ENCODE measurements at regions not wholly inside any gene's neighbourhood (a gene's known extent, or its start where the extent isn't known, plus 50 kb on each side); places are given as distances from the start of the nearest gene placed in this dataset.

- intact Hi-C loops (cut with DNase I), result no loop called here
- no peak for DNase-seq (ENCODE audit: low spot score)
Observed at GRCh38 chr12:114998118-114998749, 314.3 kb upstream of the TBX3 start.

DNA sequence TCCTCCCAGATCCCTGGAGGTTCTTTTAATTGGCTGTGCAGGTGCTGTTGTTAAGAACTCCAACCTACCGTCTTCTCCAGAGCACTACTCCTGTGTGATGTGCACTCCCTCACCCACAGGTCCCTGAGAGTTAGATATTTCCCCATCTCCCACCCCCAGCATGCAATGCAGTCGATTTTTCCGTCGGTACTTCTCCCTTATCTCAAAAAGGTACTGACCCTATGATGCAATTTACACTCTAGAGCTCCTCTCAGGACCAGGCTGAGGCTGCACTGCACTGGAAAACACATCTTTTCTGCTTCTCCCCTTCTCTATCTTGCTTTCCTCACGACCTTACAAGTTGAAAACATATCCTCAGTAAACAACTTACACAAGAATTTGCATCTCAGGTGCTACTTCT lies 312.4 kb upstream of the TBX3 start:
- intact Hi-C loops (cut with DNase I), result no loop called here
- no peak for DNase-seq (ENCODE audit: low spot score)

DNA sequence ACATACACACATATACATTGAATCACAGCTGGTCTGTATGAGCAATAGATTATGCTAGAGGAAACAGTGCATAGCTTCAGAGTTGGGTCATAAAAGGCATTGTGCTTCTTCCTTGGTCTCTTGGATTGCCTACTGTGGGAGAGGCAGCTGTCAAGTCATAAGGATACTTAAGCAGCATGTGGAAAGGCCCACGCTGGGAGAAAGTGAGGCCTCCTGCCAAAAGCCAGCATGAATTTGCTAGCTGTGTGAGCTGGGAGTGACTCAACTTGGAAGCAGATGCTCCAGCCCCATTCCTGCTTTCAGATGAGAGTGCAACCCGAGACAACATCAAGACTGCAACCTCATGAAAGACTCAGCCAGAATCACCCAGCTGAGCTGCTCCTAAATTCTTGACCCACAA lies 311.9 kb upstream of the TBX3 start:
- intact Hi-C loops (cut with DNase I), result no loop called here
- no peak for DNase-seq (ENCODE audit: low spot score)

GRCh38 chr12:114993165-114993564 lies 309.2 kb upstream of the TBX3 start:
- DNase-seq (ENCODE audit: low spot score), result no peak
- intact Hi-C loops (cut with DNase I), result loop anchor here in 1 of 2 donors (1.0 kb wide), 1 partner anchor 19 kb away; no protein-coding TSS in a partner anchor

GRCh38 chr12:114992443-114992842 lies 308.5 kb upstream of the TBX3 start:
- no peak for DNase-seq (ENCODE audit: low spot score)
- intact Hi-C loops (cut with DNase I), result no loop called here

- DNase-seq (ENCODE audit: low spot score), result no peak
- intact Hi-C loops (cut with DNase I), result no loop called here
Observed at GRCh38 chr12:114990381-114990780, 306.4 kb upstream of the TBX3 start.

DNA sequence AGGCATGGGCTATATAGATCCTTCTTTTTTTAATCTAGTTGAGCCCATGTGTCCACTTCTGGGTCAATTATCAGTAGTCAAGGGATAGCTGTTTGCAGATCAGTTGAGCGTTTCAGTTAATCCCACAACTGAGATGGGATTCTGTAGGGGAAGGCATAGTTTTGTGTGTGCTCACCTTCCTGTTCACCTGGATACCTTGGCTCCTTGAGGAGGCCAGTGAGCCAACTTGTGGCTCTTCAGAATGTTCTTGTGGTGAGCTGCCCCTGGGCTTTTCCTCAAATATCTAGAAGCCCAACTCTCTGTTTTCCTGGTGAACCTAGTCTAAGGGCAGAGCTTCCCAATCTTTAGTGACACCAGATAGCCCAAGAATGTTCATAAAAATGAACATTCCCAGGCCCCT lies 302.9 kb upstream of the TBX3 start:
- intact Hi-C loops (cut with DNase I), result no loop called here
- DNase-seq (ENCODE audit: low spot score), result no peak

DNA sequence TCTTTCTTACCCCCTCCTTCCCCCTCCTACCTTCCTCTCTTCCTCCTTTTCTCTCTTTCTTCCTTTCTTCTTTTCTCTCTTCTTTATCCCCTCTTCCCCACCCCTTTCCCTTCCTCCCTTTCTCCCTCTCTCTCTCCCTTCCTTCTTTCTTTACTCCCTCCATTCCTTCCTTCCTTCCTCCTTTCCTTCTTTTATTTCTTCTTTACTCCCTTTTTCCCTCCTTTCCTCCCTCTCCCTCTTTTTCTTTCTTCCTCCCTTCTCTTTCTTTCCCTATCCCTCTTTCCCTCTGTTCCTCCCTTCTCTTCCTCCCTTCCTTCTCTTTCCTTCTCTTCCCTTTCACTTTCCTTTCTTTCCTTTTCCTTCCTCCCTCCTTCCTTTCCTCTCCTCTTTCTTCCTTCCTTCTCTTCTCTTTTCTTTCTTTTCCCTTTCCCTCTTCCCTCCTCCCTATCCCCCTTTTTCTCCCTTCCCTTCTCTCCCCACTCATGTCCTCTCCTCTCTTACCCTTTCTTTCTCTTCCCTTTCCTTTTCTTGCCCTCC lies 302.3 kb upstream of the TBX3 start:
- intact Hi-C loops (cut with DNase I), result no loop called here
- no peak for DNase-seq (ENCODE audit: low spot score)

- no peak for DNase-seq (ENCODE audit: low spot score)
- intact Hi-C loops (cut with DNase I), result no loop called here
Observed at GRCh38 chr12:114984634-114985061, 300.7 kb upstream of the TBX3 start.

DNA sequence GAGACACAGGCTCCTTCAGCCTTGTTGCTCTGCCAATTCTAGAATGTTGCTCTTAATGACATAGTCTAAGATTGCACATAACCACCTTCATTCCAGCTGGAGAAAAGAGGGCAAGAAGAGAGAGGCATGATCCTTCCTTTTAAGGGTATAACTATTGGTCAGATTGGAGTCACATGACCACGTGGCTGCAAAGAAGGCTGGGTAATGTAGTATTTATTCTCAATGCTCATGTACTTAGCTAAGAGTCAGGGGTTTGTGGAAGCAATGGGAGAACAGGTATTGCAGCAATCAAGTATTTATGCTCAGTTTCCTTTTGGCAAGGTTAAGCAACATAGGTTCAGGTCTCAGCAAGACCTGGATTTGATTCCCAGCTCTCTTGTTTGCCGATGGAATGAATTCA lies 298.8 kb upstream of the TBX3 start:
- intact Hi-C loops (cut with DNase I), result no loop called here
- no peak for DNase-seq (ENCODE audit: low spot score)

DNA sequence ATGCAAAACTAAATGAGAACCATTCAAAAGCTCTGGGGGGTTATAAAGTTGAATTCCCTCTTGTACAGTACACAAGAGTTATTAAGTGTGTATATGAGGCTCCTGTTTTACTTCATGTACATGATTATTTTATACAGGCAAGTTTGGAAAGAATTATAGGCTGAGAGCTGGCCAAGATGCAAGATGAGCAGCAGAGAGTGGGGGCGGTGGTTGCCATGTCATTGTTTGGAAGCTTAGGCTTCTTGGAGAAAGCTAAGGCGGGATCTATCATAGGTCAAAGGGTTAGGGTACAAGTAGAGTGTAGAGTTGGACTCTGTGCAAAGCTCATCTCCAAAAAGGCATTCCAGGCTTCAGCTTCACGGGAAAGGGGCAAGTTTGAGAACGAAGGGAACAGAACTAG lies 297.1 kb upstream of the TBX3 start:
- DNase-seq (ENCODE audit: low spot score), result no peak

DNA sequence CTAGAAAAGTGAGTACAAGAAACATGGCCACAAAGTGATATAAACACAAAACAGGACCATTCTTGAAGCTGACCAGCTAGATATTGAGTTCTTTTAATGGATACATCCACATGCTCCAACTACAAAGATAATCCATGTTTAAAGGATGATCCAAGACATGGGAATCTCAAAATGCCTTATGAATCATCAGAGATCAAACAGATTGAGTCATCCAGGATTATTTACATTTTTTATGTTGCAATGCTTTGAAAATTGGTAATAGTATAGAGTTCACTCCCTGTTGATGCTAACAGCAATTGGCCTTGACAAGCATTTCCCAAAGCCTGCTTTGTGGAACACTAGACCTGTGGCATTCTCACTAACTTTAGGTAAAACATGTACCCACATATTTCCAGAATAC lies 293.0 kb upstream of the TBX3 start:
- intact Hi-C loops (cut with DNase I), result no loop called here
- DNase-seq (ENCODE audit: low spot score), result no peak

More for the DNA sequence above, 297.1 kb upstream of the TBX3 start:
- intact Hi-C loops (cut with DNase I), result no loop called here

GRCh38 chr12:114976372-114976771 lies 292.4 kb upstream of the TBX3 start:
- intact Hi-C loops (cut with DNase I), result no loop called here
- no peak for DNase-seq (ENCODE audit: low spot score)

- no peak for DNase-seq (ENCODE audit: low spot score)
- intact Hi-C loops (cut with DNase I), result no loop called here
Observed at GRCh38 chr12:114975640-114976310, 291.8 kb upstream of the TBX3 start.

DNA sequence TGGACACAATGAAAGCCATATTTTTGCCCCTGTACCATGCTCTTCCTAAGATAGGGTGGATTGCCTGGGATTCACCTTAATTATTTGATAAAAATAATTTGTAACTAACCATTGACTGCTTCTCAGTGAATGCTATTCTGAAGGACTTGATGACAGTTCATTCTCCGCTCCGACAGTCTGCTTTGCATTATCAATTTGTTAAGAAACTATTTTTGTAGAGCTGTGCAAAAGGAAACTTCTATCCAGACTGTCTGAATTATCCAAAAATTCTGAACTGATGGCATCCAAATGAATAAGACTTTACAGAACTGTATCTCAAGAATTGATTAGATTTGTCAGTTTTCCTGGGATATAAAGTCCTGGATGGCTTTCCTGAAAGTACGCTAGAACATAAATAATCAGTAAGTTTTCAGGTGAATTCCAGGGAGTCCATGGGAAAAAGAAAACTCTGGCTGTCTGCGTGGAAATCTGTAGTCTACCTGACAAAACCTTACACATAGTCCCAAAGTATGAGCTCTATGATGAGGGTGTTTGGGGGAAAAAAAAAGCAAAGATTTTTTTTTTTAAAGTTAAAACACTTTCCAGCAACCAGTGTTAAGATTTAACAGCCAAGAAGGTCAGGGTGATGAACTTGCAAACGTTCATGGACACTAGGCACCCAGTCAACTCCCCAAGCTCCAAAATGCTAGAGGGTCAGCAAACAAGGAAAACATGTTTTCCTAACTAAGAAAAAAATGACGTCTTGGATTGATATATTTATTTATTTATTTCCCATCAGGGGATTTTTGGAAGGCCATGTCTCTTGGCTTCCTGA lies 291.1 kb upstream of the TBX3 start:
- no peak for DNase-seq (ENCODE audit: low spot score)
- intact Hi-C loops (cut with DNase I), result no loop called here

DNA sequence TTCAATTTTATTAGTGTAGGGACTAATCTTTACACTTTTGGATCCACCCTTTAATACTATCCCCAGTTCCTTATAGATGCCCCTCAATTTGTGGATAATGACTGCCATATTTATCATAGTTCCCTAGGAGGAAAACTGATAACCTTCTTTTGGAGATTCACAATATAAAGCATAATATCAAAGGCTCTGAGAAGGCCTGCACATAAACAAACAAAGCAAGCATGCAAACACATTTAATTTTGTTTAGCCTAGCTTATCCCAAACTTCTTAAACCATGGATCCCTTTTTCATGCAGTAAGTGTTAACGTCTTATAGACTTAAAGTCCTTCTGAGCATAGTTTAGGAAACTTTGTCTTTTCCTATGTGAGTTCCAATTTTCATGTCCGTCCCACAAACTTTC lies 290.4 kb upstream of the TBX3 start:
- intact Hi-C loops (cut with DNase I), result no loop called here

GRCh38 chr12:114968727-114969126 lies 284.8 kb upstream of the TBX3 start:
- intact Hi-C loops (cut with DNase I), result no loop called here
- no peak for DNase-seq (ENCODE audit: low spot score)

More for the DNA sequence above, 290.4 kb upstream of the TBX3 start:
- no peak for DNase-seq (ENCODE audit: low spot score)

DNA sequence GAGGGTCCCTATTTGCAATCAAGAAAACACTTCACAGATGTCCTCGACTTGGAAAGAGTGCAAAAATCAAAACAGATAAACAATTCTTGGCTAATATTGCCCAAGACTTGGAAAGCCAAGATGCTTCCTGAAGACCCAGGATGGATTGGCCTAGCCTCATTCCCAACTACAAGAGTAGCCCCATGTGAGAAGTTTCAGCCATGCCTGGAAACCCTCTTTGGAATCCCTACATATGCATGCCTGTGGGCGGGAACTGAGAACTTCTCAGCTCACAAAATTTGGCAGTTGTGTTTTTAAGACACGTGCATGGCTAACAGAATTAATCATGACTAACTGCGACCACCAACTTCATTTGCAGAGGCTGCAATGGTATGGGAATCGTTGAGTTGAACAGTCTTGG lies 283.2 kb upstream of the TBX3 start:
- DNase-seq (ENCODE audit: low spot score), result no peak
- intact Hi-C loops (cut with DNase I), result no loop called here

DNA sequence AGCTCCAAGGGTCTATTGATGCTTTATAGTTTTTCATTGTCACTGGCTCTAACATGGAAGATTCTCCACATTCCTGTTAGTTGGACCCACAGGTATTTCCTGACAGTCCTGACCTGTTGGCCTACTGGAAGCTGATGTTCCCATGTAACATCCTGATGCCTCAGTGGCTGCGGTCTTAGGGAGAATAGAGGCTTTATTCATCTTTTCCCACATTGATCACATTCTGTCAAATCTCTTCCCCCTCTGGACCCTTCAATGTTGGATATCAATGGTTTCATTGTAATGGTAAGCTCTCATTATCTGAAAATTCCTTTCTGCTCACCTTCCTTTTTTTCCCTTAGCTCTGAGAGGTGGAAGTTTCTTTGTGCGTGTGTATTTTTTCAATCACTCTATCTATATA lies 280.9 kb upstream of the TBX3 start:
- intact Hi-C loops (cut with DNase I), result no loop called here
- no peak for DNase-seq (ENCODE audit: low spot score)

DNA sequence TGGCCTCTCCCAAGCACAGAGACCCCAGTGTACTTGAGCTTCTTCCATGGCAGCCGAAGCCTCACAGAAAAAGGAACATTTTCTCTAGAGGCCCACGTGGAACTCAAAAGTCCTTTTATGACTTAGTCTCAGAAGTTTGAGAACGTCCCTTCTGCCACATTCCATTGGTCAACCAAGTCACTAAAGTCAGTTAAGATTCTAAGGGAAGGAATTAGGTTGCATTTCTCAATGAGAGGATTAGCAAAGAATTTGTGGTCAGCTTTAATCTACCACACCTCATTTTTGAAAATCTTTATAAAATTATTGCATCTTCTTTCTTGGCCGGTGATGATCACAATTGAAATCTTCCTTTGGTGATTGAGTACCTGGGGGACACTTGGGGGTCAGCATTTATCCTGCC lies 279.9 kb upstream of the TBX3 start:
- no peak for DNase-seq (ENCODE audit: low spot score)
- intact Hi-C loops (cut with DNase I), result no loop called here
